ENCODE measurements at regions not wholly inside any gene's neighbourhood (a gene's known extent, or its start where the extent isn't known, plus 50 kb on each side); places are given as distances from the start of the nearest gene placed in this dataset.
"Not testable (repeated sequence)": the region's sequence is repeated elsewhere in the genome, so short reads cannot be mapped to it uniquely, and the experiment has no call there.

DNA sequence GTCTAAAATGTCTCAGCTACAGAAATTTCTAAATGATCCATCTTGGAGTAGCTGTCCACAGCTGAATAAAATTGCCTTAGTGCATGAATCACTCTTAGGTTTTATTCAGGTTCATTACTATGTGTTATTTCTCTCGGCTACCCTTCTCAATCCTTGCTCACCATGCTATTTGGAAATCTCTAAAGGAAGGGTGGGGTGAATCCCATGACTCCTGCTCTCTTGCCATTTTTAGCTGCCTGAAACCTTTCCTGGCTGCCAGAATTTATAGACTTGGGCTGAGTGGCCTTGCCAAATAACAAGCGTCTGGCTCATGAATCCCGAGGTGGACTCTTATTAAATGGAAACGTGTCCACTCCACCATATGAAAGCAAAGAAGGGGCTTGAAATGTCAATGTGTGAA, 936.1 kb upstream of the SOX9 start:
- intact Hi-C loops (cut with micrococcal nuclease), result no loop called here
- no peaks in the 10 kb centered on the region for H3K36me3 Mint-ChIP-seq (ENCODE audit: low read depth)
- H3K4me3 Mint-ChIP-seq, result no peak overlapping the region
- no peaks in the 10 kb centered on the region for H3K27me3 Mint-ChIP-seq
- H3K9me3 Mint-ChIP-seq, result peaks cover 26% of the 10 kb centered on the region
- no peaks in the 10 kb centered on the region for H3K4me1 Mint-ChIP-seq (ENCODE audit: low read depth)
- no peak overlapping the region for H3K27ac Mint-ChIP-seq

DNA sequence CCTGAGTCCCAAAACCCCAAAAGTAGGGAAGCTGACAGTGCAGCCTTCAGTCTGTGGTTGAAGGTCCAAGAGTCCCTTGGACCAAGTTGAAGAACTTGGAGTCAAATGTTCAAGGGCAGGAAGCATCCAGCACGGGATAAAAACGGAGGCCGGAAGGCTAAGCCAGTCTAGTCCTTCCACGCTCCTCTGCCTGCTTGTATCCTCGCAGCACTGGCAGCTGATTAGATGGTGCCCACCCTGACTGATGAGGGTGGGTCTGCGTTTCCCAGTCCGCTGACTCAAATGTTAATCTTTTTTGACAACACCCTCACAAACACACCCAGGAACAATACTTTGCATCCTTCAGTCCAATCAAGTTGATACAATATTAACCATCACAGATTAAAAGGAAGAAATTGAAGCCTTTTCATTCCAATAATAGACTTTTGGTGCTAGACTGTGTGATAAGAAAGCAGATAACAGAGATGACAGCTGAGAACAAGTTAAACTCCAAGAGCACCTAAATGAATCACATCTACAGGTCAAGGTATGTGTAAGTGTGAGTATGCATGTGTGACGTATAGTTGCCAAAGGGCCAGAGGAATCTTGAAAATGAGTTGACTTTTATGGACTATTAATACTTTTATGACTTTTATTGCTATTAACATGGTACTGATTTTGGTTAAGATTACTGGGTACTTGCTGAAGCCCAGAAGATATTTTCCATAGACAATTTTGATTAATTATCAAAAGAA, 933.5 kb upstream of the SOX9 start:
- Mint-ChIP-seq H3K9me3 (peaks cover 37% of the 10 kb centered on the region), H3K27me3 (no peaks in the 10 kb centered on the region), H3K4me1 (ENCODE audit: low read depth) (no peaks in the 10 kb centered on the region), H3K27ac (no peak overlapping the region), H3K36me3 (ENCODE audit: low read depth) (no peaks in the 10 kb centered on the region), H3K4me3 (no peak overlapping the region)
- intact Hi-C loops (cut with micrococcal nuclease), result no loop called here

DNA sequence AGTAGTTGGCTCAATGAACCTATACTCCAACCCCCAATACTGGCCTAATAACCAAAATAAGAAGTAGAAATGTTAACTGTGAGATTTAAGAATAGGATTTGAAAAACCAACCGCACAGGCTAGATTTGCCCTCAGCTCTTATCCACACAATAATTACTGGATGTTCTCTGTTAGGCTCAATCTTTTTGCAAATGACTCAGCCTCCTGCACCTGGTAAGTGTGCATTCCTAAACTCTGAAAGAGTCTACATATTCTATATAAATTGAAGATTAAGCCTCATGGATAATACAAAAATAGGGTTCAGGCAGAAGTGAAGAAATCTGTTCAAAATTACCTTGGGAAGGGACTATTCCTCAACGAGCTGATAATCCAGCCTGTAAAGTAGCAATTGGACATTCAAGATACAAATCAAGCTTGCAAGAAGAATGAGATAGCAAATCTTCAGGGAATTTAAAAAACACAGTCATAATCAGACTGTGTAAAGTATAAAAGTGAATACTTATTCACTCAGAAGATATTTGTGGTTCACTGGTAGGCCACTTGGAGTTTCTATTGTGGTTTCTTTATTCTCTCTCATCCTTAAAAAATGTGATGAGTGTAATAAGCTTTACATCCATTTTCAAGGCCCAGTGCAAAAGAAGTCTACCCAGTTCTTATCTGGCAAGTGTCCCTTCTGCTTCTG, 931.9 kb upstream of the SOX9 start:
- Mint-ChIP-seq H3K4me3 (no peak overlapping the region), H3K4me1 (ENCODE audit: low read depth) (no peaks in the 10 kb centered on the region), H3K27me3 (no peaks in the 10 kb centered on the region), H3K36me3 (ENCODE audit: low read depth) (no peaks in the 10 kb centered on the region), H3K27ac (no peak overlapping the region), H3K9me3 (peaks cover 39% of the 10 kb centered on the region)
- intact Hi-C loops (cut with micrococcal nuclease), result no loop called here

DNA sequence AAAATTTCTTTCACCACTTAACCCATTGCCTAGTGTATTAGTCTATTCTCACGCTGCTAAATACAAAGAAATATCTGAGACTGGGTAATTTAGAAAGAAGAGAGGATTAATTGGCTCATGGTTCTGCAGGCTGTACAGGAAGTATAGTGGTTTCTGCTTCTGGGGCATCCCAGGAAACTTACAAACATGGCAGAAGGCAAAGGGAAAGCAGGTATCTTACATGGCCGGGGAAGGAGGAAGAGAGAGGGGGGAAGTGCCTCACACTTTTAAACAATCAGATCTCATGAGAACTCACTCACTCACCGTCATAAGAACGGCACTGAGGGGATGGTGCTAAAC, 931.4 kb upstream of the SOX9 start:
- intact Hi-C loops (cut with micrococcal nuclease), result no loop called here
- H3K27ac Mint-ChIP-seq, result no peak overlapping the region
- peaks cover 44% of the 10 kb centered on the region for H3K9me3 Mint-ChIP-seq
- H3K27me3 Mint-ChIP-seq, result no peaks in the 10 kb centered on the region
- H3K4me3 Mint-ChIP-seq, result no peak overlapping the region
- H3K36me3 Mint-ChIP-seq (ENCODE audit: low read depth), result no peaks in the 10 kb centered on the region
- no peaks in the 10 kb centered on the region for H3K4me1 Mint-ChIP-seq (ENCODE audit: low read depth)

DNA sequence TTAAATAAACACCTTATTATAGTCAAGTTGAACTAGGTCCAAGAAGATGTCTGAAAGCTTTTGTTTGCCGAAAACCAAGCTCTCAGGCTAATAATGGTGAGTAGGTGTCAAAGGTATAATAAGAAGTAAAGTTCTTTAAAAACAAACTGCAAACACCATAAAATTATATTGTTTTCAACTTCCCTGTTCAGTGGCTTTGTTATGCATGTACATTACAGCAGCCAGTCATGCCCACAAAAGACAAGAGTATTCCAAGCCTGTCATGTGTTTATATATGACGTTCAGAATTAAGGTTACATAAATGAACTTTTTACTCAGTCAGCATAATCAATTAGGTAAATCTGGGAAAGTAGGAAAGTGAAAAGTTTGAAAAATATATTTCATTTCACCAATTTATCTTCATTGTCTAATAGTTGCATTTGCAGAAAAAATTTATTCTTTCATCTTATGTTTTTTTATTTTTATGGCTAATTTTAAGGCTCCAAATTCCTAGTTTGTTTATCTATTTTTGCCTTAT, 928.7 kb upstream of the SOX9 start:
- no peaks in the 10 kb centered on the region for H3K4me1 Mint-ChIP-seq (ENCODE audit: low read depth)
- no peaks in the 10 kb centered on the region for H3K36me3 Mint-ChIP-seq (ENCODE audit: low read depth)
- H3K9me3 Mint-ChIP-seq, result peaks cover 42% of the 10 kb centered on the region
- H3K27me3 Mint-ChIP-seq, result no peaks in the 10 kb centered on the region
- H3K27ac Mint-ChIP-seq, result no peak overlapping the region
- intact Hi-C loops (cut with micrococcal nuclease), result no loop called here
- H3K4me3 Mint-ChIP-seq, result no peak overlapping the region

DNA sequence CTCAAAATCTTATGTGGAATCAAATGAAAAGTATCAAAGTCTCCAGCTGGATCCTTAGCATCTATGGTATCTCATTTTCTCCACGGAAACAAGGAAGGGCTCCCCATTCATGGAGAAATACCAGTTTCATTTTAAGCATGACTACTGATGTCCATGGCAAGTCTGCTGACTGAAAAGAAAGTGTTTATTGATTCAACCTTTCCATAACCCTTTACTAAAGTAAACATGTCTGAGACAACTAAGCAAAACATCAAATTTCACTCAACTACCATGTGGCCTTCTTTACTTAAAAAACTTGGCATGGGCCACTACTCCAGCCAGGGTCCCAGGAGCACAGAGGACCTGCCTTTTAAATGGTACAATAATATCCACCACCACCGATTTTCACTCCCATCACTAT, 928.0 kb upstream of the SOX9 start:
- Mint-ChIP-seq H3K27me3 (no peaks in the 10 kb centered on the region), H3K27ac (no peak overlapping the region), H3K9me3 (peaks cover 37% of the 10 kb centered on the region), H3K4me3 (no peak overlapping the region), H3K4me1 (ENCODE audit: low read depth) (no peaks in the 10 kb centered on the region), H3K36me3 (ENCODE audit: low read depth) (no peaks in the 10 kb centered on the region)
- intact Hi-C loops (cut with micrococcal nuclease), result no loop called here

DNA sequence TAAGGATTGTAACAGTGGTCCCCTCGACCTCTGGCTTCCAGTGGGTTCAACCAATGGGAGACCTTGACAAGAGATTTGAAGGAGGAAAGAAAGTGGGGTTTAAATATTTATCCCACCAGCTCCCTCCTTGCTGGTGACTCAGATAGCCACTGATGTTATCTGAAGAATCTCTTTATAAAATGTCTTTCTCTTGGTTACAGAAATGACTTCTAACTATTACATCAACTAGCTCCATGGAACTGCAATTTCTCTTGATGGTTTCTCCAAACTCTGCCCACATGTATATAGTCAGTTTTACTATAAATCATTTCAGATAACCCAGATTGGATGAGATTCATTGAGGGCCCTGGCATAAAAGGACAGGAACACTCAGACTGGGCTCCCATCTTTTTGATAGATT, 920.2 kb upstream of the SOX9 start:
- no peaks in the 10 kb centered on the region for H3K36me3 Mint-ChIP-seq (ENCODE audit: low read depth)
- intact Hi-C loops (cut with micrococcal nuclease), result no loop called here
- no peaks in the 10 kb centered on the region for H3K4me1 Mint-ChIP-seq (ENCODE audit: low read depth)
- H3K4me3 Mint-ChIP-seq, result no peak overlapping the region
- H3K27ac Mint-ChIP-seq, result no peak overlapping the region
- H3K27me3 Mint-ChIP-seq, result no peaks in the 10 kb centered on the region
- H3K9me3 Mint-ChIP-seq, result peaks cover 9% of the 10 kb centered on the region

DNA sequence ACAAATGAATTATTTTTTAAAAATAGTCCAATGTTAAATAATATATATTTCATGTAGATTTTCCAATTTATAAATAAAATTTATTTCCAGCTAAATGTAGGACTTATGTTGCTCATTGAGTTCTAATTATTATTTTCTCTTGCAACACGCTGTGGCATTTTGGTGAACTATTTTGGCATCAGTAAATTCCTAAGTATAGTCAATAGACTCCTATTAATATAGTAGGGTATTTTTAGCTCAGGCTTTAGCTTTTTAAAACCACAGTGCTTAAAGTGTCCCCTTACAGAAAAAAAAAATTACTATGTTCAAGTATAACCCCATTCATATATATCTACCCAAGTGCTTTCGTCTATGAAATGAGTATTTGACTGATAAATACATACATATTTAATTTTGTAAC, 919.2 kb upstream of the SOX9 start:
- H3K4me1 Mint-ChIP-seq (ENCODE audit: low read depth), result no peaks in the 10 kb centered on the region
- no peak overlapping the region for H3K4me3 Mint-ChIP-seq
- H3K36me3 Mint-ChIP-seq (ENCODE audit: low read depth), result no peaks in the 10 kb centered on the region
- no peaks in the 10 kb centered on the region for H3K27me3 Mint-ChIP-seq
- intact Hi-C loops (cut with micrococcal nuclease), result no loop called here
- H3K9me3 Mint-ChIP-seq, result peaks cover 4% of the 10 kb centered on the region
- no peak overlapping the region for H3K27ac Mint-ChIP-seq

DNA sequence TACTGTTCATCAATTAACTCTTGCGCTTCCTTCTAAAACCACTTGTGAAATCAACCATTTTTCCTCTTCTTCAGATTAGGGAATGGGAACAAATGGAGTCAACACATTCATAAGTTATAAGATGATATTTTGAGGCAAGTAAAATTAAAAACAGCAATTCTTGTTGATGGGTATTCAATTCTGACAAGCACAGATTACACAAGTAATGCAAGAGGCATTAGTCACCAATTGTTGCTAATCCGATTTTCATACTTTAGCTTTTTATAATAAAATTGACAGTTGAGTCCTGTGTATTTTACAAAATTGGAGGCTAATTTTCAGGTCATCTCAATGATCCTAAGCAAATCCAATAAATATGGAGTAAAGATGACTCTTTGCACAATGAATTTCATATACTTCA, 918.4 kb upstream of the SOX9 start:
- Mint-ChIP-seq H3K27ac (no peak overlapping the region), H3K4me3 (no peak overlapping the region), H3K27me3 (no peaks in the 10 kb centered on the region), H3K36me3 (ENCODE audit: low read depth) (no peaks in the 10 kb centered on the region), H3K4me1 (ENCODE audit: low read depth) (no peaks in the 10 kb centered on the region), H3K9me3 (no peaks in the 10 kb centered on the region)
- intact Hi-C loops (cut with micrococcal nuclease), result no loop called here

DNA sequence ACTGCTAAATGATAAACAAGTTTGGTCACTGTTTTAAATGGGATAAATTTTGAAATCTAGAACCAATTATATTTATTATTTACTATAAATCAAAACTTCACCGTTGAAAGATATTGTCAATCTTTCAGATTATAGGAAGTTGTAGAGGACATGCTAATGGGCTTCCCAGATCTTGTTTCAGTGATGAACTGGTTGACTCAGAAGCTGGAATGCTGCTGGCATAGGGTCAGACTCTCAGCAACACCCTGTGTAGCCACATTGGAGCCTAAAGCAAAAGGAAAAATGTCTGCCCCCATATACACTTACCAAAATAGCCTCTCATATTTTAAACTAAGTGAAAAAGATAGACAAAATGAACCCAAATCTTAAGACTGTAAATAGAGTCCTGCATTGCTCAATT, 916.9 kb upstream of the SOX9 start:
- Mint-ChIP-seq H3K4me1 (ENCODE audit: low read depth) (no peaks in the 10 kb centered on the region), H3K27me3 (no peaks in the 10 kb centered on the region), H3K27ac (no peak overlapping the region), H3K36me3 (ENCODE audit: low read depth) (no peaks in the 10 kb centered on the region), H3K9me3 (peaks cover 5% of the 10 kb centered on the region), H3K4me3 (no peak overlapping the region)
- intact Hi-C loops (cut with micrococcal nuclease), result no loop called here

DNA sequence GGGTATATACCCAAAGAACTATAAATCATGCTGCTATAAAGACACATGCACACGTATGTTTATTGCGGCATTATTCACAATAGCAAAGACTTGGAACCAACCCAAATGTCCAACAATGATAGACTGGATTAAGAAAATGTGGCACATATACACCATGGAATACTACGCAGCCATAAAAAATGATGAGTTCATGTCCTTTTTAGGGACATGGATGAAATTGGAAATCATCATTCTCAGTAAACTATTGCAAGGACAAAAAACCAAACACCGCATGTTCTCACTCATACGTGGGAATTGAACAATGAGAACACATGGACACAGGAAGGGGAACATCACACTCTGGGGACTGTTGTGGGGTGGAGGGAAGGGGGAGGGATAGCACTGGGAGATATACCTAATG, 914.9 kb upstream of the SOX9 start:
- H3K27me3 Mint-ChIP-seq; intact Hi-C loops (cut with micrococcal nuclease); H3K4me1 Mint-ChIP-seq (ENCODE audit: low read depth); H3K4me3 Mint-ChIP-seq; H3K36me3 Mint-ChIP-seq (ENCODE audit: low read depth); H3K27ac Mint-ChIP-seq: not testable (repeated sequence)
- H3K9me3 Mint-ChIP-seq, result peaks cover 14% of the 10 kb centered on the region

DNA sequence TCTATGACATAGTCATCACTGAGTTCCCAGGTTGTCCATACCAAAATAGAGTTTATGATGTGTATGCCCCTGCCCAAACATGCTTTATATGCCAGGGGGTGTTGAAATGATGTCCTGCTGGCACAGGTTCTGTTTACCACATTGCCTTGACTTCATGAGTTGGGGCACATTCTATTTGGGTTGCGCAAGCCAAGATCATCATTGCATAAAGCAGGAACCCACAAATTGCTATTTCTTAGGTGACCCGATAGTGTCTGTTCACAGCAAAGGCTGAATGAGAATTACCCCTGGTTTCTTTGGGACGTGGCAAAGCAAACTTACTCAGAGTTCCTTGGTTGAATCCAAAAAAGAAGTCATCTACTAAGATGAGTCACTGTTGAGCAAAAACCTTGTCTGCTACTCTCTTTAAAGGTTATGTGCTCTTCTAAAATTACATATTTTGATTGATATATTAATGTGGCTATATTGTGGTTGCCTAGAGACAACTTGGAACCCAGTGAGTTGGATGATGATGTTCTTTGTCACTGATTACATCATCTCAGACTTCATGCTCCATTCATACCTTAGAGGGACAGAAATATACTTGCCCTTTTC, 912.6 kb upstream of the SOX9 start:
- H3K4me1 Mint-ChIP-seq (ENCODE audit: low read depth), result no peaks in the 10 kb centered on the region
- no peaks in the 10 kb centered on the region for H3K36me3 Mint-ChIP-seq (ENCODE audit: low read depth)
- intact Hi-C loops (cut with micrococcal nuclease), result no loop called here
- peaks cover 22% of the 10 kb centered on the region for H3K9me3 Mint-ChIP-seq
- H3K27me3 Mint-ChIP-seq, result no peaks in the 10 kb centered on the region
- H3K4me3 Mint-ChIP-seq, result no peak overlapping the region
- H3K27ac Mint-ChIP-seq, result no peak overlapping the region

DNA sequence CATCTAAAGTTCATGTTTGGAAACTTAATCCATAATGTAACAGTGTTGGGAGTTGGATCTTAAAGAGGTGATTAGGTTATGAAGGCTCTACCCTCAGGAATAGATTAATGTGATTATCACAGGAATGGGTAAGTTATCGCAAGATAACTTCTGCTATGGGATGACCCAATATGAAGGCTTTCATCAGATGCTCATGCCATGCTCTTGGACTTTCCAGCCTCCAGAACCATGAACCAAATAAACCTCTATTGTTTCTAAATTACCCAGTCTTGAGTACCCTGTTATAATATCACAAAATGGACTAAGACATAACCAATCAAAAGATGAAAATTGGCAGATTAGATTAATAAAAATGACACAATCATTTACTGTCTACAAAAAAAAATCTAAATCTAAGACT, 906.9 kb upstream of the SOX9 start:
- Mint-ChIP-seq H3K4me3 (no peak overlapping the region), H3K36me3 (ENCODE audit: low read depth) (no peaks in the 10 kb centered on the region), H3K27me3 (no peaks in the 10 kb centered on the region), H3K4me1 (ENCODE audit: low read depth) (no peaks in the 10 kb centered on the region), H3K27ac (no peak overlapping the region), H3K9me3 (peaks cover 32% of the 10 kb centered on the region)
- intact Hi-C loops (cut with micrococcal nuclease), result no loop called here

DNA sequence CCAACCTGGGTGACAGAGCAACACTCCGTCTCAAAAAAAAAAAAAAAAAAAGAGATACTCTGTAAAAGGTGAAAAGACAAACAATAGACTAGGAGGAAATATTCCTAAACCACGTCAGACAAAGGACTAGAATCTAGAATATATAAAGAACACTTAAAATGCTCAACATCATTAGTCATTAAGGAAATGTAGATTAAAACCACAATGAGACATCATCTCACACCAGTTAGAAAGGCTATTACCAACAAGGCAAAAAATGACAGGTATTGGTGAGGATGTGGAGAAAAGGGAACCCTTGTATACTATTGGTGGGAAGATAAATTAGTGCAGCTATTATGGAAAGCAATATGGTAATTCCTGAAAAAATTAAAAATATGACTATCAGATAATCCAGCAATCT, 903.1 kb upstream of the SOX9 start:
- Mint-ChIP-seq H3K9me3 (peaks cover 19% of the 10 kb centered on the region), H3K4me1 (ENCODE audit: low read depth) (no peaks in the 10 kb centered on the region), H3K27me3 (no peaks in the 10 kb centered on the region), H3K27ac (no peak overlapping the region), H3K4me3 (no peak overlapping the region), H3K36me3 (ENCODE audit: low read depth) (no peaks in the 10 kb centered on the region)
- intact Hi-C loops (cut with micrococcal nuclease), result no loop called here

Data from dendritic cell treated with granulocyte-macrophage colony-stimulating factor and Interleukin-4, amounts not matched to agents 40 ng/mL and 50 ng/mL, for 4 days (primary cell).